A549 (cell line): ENCODE measurements at regions not wholly inside any gene's neighbourhood (a gene's known extent, or its start where the extent isn't known, plus 50 kb on each side); places are given as distances from the start of the nearest gene placed in this dataset.

Source experiments
- EP300 ChIP-seq, 2 experiments: fragments of >200 bp; sonication (Bioruptor Twin); formaldehyde crosslinking; IDR thresholded peaks; 2 replicates in 1 of 2; 3 replicates in 1 of 2; pipeline ENCODE4 v1.6.1; 2016 to 2017
- NR3C1 ChIP-seq: fragments of >200 bp; sonication (Bioruptor Twin); formaldehyde crosslinking; IDR thresholded peaks from 3 replicates; pipeline ENCODE4 v1.6.1; 2017
- TF ChIP-seq, protein P1 (sequence below): fragments of >200 bp; sonication (Bioruptor Twin); formaldehyde crosslinking; IDR thresholded peaks from 3 replicates; pipeline ENCODE4 v1.5.1; 2016
- TF ChIP-seq, protein P2 (sequence below): fragments of 200-600 bp; sonication (generic); IDR thresholded peaks from 2 replicates; pipeline ENCODE4 v1.6.1; 2016; ENCODE audit warnings: antibody characterized with exemption, mild to moderate bottlenecking, moderate library complexity

DNA sequence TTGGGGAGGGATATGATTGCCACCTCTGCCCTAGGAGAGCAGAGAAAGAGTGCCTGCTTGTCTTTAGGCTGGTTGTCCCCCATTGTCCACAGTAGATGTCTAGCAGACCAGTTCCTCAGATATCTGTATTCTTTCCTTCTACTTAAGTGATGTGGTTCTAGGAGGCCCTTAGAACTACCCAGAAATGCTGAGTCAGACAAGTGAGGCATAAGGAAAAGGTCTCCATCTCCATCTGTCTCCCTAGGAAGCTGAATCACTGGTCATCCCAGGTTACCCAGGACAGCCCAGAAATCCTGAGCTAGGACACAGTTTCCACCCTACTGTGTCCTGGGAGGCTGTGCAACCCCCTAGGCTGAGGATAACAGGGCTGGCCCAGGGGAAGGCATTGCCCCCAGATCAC lies 93.4 kb upstream of the INHBA start:
- TF ChIP-seq NR3C1 (no peak), EP300 (IDR thresholded peaks at IDR 0.05) (no peak)
- TF ChIP-seq, protein P1, sequence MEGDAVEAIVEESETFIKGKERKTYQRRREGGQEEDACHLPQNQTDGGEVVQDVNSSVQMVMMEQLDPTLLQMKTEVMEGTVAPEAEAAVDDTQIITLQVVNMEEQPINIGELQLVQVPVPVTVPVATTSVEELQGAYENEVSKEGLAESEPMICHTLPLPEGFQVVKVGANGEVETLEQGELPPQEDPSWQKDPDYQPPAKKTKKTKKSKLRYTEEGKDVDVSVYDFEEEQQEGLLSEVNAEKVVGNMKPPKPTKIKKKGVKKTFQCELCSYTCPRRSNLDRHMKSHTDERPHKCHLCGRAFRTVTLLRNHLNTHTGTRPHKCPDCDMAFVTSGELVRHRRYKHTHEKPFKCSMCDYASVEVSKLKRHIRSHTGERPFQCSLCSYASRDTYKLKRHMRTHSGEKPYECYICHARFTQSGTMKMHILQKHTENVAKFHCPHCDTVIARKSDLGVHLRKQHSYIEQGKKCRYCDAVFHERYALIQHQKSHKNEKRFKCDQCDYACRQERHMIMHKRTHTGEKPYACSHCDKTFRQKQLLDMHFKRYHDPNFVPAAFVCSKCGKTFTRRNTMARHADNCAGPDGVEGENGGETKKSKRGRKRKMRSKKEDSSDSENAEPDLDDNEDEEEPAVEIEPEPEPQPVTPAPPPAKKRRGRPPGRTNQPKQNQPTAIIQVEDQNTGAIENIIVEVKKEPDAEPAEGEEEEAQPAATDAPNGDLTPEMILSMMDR, result no peak
- TF ChIP-seq, protein P2, sequence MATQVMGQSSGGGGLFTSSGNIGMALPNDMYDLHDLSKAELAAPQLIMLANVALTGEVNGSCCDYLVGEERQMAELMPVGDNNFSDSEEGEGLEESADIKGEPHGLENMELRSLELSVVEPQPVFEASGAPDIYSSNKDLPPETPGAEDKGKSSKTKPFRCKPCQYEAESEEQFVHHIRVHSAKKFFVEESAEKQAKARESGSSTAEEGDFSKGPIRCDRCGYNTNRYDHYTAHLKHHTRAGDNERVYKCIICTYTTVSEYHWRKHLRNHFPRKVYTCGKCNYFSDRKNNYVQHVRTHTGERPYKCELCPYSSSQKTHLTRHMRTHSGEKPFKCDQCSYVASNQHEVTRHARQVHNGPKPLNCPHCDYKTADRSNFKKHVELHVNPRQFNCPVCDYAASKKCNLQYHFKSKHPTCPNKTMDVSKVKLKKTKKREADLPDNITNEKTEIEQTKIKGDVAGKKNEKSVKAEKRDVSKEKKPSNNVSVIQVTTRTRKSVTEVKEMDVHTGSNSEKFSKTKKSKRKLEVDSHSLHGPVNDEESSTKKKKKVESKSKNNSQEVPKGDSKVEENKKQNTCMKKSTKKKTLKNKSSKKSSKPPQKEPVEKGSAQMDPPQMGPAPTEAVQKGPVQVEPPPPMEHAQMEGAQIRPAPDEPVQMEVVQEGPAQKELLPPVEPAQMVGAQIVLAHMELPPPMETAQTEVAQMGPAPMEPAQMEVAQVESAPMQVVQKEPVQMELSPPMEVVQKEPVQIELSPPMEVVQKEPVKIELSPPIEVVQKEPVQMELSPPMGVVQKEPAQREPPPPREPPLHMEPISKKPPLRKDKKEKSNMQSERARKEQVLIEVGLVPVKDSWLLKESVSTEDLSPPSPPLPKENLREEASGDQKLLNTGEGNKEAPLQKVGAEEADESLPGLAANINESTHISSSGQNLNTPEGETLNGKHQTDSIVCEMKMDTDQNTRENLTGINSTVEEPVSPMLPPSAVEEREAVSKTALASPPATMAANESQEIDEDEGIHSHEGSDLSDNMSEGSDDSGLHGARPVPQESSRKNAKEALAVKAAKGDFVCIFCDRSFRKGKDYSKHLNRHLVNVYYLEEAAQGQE, result no peak
